GM19467 (cell line): ENCODE measurements at regions not wholly inside any gene's neighbourhood (a gene's known extent, or its start where the extent isn't known, plus 50 kb on each side); places are given as distances from the start of the nearest gene placed in this dataset.
A peak's percentile ranks its signal among the peaks of the same experiment; 100 is the strongest.

Experiments used
- ATAC-seq: cut with Tn5 transposase; IDR thresholded peaks from one replicate; pipeline ENCODE4 v1.9.1; 2021; ENCODE audit warnings: mild to moderate bottlenecking, moderate library complexity; ENCODE audit not compliant: unreplicated experiment

GRCh38 chr5:98570010-98570409, 203.5 kb upstream of the RGMB start:
- ATAC-seq = no peak

- no peak for ATAC-seq
Observed at GRCh38 chr5:98570661-98571191, 202.7 kb upstream of the RGMB start.

- no peak for ATAC-seq
Observed at GRCh38 chr5:98573834-98574320, 199.6 kb upstream of the RGMB start.

- no peak for ATAC-seq
Observed at GRCh38 chr5:98576275-98576674, 197.2 kb upstream of the RGMB start.

GRCh38 chr5:98578438-98578837, 195.0 kb upstream of the RGMB start:
- no peak for ATAC-seq

- no peak for ATAC-seq
Observed at GRCh38 chr5:98581112-98581997, 192.1 kb upstream of the RGMB start.

GRCh38 chr5:98583586-98583985, 189.9 kb upstream of the RGMB start:
- ATAC-seq = no peak

- no peak for ATAC-seq
Observed at GRCh38 chr5:98585661-98586310, 187.7 kb upstream of the RGMB start.

GRCh38 chr5:98586581-98586980, 186.9 kb upstream of the RGMB start:
- ATAC-seq = no peak

- ATAC-seq = no peak
Observed at GRCh38 chr5:98587166-98587565, 186.3 kb upstream of the RGMB start.

- ATAC-seq = no peak
Observed at GRCh38 chr5:98588215-98588614, 185.2 kb upstream of the RGMB start.

- no peak for ATAC-seq
Observed at GRCh38 chr5:98593418-98593817, 180.0 kb upstream of the RGMB start.

GRCh38 chr5:98594098-98594497, 179.4 kb upstream of the RGMB start:
- no peak for ATAC-seq

- ATAC-seq = no peak
Observed at GRCh38 chr5:98599016-98599415, 174.4 kb upstream of the RGMB start.

GRCh38 chr5:98602534-98603112, 170.8 kb upstream of the RGMB start:
- peak; percentile 71 for ATAC-seq

GRCh38 chr5:98603456-98603855, 170.0 kb upstream of the RGMB start:
- ATAC-seq = no peak

- no peak for ATAC-seq
Observed at GRCh38 chr5:98604301-98604700, 169.2 kb upstream of the RGMB start.

- ATAC-seq = no peak
Observed at GRCh38 chr5:98604721-98605425, 168.6 kb upstream of the RGMB start.

GRCh38 chr5:98605426-98605825, 168.0 kb upstream of the RGMB start:
- ATAC-seq = no peak

- ATAC-seq = no peak
Observed at GRCh38 chr5:98606961-98607360, 166.5 kb upstream of the RGMB start.

GRCh38 chr5:98608052-98608451, 165.4 kb upstream of the RGMB start:
- ATAC-seq = no peak
